Muscle layer of colon (tissue), 2 donors: ENCODE measurements at regions not wholly inside any gene's neighbourhood (a gene's known extent, or its start where the extent isn't known, plus 50 kb on each side); places are given as distances from the start of the nearest gene placed in this dataset.
A peak's percentile ranks its signal among the peaks of the same experiment; 100 is the strongest.
"Not testable (repeated sequence)": the region's sequence is repeated elsewhere in the genome, so short reads cannot be mapped to it uniquely, and the experiment has no call there.

Experiments used
- H3K27ac ChIP-seq: one replicate; pipeline ENCODE4 v1.7.0; 2013; ENCODE audit warnings: low read depth, mild to moderate bottlenecking, low read length, moderate library complexity
- H3K27me3 ChIP-seq, 2 donors: one replicate each; pipeline ENCODE4 v1.7.0; 2013; ENCODE audit warnings: low read length in 2 of 2, mild to moderate bottlenecking in 2 of 2; ENCODE audit not compliant: insufficient read depth in 2 of 2, control insufficient read depth in 1 of 2
- H3K36me3 ChIP-seq: one replicate; pipeline ENCODE4 v1.7.0; 2013; ENCODE audit warnings: mild to moderate bottlenecking, low read length; ENCODE audit not compliant: insufficient read depth
- H3K4me1 ChIP-seq: one replicate; pipeline ENCODE4 v1.7.0; 2013; ENCODE audit warnings: mild to moderate bottlenecking, low read length; ENCODE audit not compliant: insufficient read depth
- H3K4me3 ChIP-seq, 2 donors: one replicate each; pipeline ENCODE4 v1.7.0; 2013; ENCODE audit warnings: low read length in 2 of 2, low read depth in 1 of 2, mild to moderate bottlenecking in 1 of 2, moderate library complexity in 1 of 2
- H3K9ac ChIP-seq: one replicate; pipeline ENCODE4 v1.7.0; 2013; ENCODE audit warnings: low read length
- H3K9me3 ChIP-seq: one replicate; pipeline ENCODE4 v1.7.0; 2013; ENCODE audit warnings: mild to moderate bottlenecking, low read length
- donor health status: abdominal sarcoma.
- donor health status: Adenocarcinoma of cecum.

GRCh38 chr18:8989855-8990254 lies 112.6 kb upstream of the NDUFV2 start:
- H3K36me3 ChIP-seq: no peaks in the 10 kb centered on the region
- H3K4me3 ChIP-seq: no peak overlapping the region
- no peak overlapping the region for H3K9ac ChIP-seq
- peaks cover 47% of the 10 kb centered on the region for H3K4me1 ChIP-seq
- no peak overlapping the region for H3K27ac ChIP-seq
- no peaks in the 10 kb centered on the region for H3K9me3 ChIP-seq
- no peaks in the 10 kb centered on the region for H3K27me3 ChIP-seq

DNA sequence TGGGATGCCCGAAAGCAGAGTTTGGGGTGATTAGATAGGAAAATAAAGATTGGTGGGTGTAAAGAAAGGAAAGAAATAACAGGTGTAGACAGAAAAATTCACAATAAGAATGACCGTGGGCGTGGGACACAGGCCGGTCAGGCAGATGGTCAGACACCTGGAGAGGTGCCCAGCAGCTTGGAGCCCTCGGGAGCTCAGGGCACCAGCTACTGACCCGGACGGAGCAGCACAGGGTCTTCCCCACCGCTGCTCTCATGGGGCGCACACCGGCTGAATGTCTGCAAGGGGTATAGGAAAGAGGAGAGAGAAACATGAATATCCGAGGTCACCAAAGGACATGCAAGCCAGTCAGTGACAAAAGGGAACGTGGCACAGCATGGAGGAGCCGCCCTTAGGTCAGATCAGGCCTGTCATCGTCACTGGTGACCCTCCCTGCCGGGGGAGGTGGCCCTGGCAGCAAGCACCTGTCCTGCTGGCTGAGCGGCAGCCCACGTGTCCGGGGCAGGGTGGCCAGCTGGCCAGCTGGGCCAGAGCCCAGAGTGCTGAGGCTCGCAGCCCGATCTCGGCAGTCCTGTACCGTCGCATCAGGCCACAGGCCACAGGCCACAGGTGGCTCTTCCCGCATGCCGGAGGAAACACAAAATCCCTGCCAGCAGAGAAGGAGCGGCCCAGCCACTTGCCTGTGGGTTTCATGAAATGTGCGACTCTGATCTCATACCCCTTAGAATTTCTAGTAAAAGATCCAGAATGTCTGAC lies 112.0 kb upstream of the NDUFV2 start:
- Histone ChIP-seq H3K9ac (no peak overlapping the region), H3K27ac (peak overlapping the region; percentile 44), H3K9me3 (no peaks in the 10 kb centered on the region), H3K4me3 (peak overlapping the region in 1 of 2 donors; percentile 3), H3K36me3 (no peaks in the 10 kb centered on the region), H3K4me1 (peaks cover 44% of the 10 kb centered on the region), H3K27me3 (no peaks in the 10 kb centered on the region)

DNA sequence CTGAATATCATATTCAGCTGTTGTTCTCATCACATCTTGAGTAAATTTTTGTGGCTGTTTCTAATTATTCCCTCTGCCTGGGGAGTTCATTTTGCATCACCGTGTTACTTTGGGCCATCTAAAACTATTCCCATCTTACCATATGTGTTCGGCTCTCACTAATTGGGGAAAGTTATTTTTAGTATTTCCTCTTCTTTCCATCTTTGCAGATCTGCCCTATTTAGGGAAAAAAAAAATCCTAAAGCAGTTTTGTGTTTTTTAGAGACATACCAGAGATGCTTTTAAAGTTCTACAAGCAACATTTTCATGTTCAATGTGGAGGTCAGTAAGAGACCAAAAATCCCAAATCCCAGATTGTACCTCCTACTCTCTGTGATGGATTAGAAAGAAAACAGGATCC lies 111.3 kb upstream of the NDUFV2 start:
- Histone ChIP-seq H3K27me3 (no peaks in the 10 kb centered on the region), H3K9me3 (no peaks in the 10 kb centered on the region), H3K9ac (no peak overlapping the region), H3K36me3 (no peaks in the 10 kb centered on the region), H3K27ac (no peak overlapping the region), H3K4me3 (no peak overlapping the region), H3K4me1 (peaks cover 37% of the 10 kb centered on the region)

- not testable (repeated sequence) for H3K9ac ChIP-seq, H3K9me3 ChIP-seq, H3K27me3 ChIP-seq, H3K27ac ChIP-seq, H3K4me3 ChIP-seq, H3K36me3 ChIP-seq
- H3K4me1 ChIP-seq: peaks cover 25% of the 10 kb centered on the region
These were observed 110.0 kb upstream of the NDUFV2 start for GRCh38 chr18:8992500-8992899.

DNA sequence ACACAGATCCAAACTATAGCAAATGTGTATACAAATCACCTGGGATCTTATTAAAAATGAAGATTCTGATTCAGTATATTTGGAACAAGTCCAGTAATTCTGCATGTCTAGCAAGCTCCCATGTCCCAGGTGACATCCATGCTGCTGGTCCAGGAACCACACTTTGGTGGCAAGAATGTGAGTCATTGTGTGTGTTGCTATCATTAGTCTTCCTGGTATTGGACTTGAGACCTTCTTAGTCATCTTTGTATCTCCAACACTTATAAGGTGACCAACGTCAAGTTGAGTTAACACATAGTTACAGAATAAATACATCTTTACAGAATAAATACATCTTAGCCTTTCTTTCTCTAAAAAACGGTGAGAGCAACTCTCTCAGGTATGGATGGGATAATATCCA lies 107.9 kb upstream of the NDUFV2 start:
- H3K9me3 ChIP-seq: no peaks in the 10 kb centered on the region
- no peak overlapping the region for H3K9ac ChIP-seq
- no peaks in the 10 kb centered on the region for H3K27me3 ChIP-seq
- H3K4me3 ChIP-seq: no peak overlapping the region
- H3K27ac ChIP-seq: no peak overlapping the region
- peaks cover 9% of the 10 kb centered on the region for H3K36me3 ChIP-seq
- peaks cover 27% of the 10 kb centered on the region for H3K4me1 ChIP-seq

GRCh38 chr18:8995096-8995495 lies 107.4 kb upstream of the NDUFV2 start:
- Histone ChIP-seq H3K27me3 (no peaks in the 10 kb centered on the region), H3K4me3 (no peak overlapping the region), H3K27ac (no peak overlapping the region), H3K9ac (no peak overlapping the region), H3K36me3 (peaks cover 9% of the 10 kb centered on the region), H3K9me3 (no peaks in the 10 kb centered on the region), H3K4me1 (peaks cover 32% of the 10 kb centered on the region)

- no peaks in the 10 kb centered on the region for H3K9me3 ChIP-seq
- H3K36me3 ChIP-seq: peaks cover 9% of the 10 kb centered on the region
- H3K27me3 ChIP-seq: no peaks in the 10 kb centered on the region
- H3K9ac ChIP-seq: no peak overlapping the region
- no peak overlapping the region for H3K4me3 ChIP-seq
- no peak overlapping the region for H3K27ac ChIP-seq
- H3K4me1 ChIP-seq: peaks cover 35% of the 10 kb centered on the region
These were observed 105.6 kb upstream of the NDUFV2 start for GRCh38 chr18:8996771-8997432.

DNA sequence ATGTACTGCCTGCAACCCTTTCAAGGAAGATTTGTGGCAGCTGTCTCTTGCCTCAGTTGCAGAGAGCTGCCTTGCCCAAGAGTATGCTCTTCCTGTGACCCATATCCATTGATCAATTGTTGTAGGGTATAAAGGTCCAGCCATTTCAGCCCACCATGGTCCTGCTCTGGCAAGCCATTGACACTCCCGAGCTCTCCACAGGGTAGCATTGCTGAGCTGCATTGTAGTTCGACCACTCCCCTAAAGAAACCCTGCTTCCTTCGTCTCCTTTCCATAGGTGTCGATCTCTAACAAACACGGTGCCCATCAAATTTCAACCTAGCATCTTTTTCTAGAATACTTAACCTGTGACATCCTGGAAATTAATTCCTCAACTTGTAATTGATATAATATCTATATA lies 104.9 kb upstream of the NDUFV2 start:
- H3K36me3 ChIP-seq: peaks cover 9% of the 10 kb centered on the region
- H3K27me3 ChIP-seq: no peaks in the 10 kb centered on the region
- peaks cover 35% of the 10 kb centered on the region for H3K4me1 ChIP-seq
- H3K9ac ChIP-seq: no peak overlapping the region
- H3K4me3 ChIP-seq: no peak overlapping the region
- no peak overlapping the region for H3K27ac ChIP-seq
- no peaks in the 10 kb centered on the region for H3K9me3 ChIP-seq

DNA sequence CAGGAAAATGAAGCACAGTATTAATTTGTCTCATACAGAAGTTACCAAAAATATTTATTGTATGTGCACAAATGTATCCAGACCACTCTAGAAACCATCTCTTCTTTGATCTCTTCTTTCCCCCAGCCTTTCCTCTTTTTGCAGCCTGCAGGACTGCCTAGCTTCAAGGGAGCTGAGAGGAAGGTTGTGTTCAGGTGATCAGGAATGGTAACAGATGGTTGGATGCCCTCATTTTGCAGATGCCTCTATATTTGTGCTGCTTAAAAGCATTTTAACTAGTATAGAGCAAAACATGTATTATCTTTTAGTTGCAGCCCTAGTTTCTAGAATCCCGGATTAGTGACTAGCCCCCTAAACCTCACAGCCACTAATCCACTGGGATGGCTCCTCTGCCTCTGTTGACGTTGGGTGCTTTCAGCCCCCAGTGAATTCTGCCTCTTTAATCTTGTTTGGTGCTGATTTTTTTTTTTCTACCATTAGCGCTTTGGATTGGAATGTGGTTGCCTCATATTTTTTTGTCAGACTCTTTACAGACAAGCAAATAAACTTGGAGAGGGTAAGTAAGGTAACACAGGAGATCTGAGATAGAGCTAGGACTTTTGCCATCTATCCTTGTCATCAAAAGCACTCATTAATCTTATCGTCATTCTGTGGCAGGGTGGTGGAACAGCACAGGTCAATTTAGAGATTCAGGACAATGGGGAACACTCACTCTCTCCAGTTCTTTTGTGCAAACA lies 103.8 kb upstream of the NDUFV2 start:
- Histone ChIP-seq H3K27ac (peak overlapping the region; percentile 27), H3K27me3 (no peaks in the 10 kb centered on the region), H3K9ac (no peak overlapping the region), H3K4me3 (no peak overlapping the region), H3K4me1 (peaks cover 35% of the 10 kb centered on the region), H3K9me3 (no peaks in the 10 kb centered on the region), H3K36me3 (peaks cover 9% of the 10 kb centered on the region)

DNA sequence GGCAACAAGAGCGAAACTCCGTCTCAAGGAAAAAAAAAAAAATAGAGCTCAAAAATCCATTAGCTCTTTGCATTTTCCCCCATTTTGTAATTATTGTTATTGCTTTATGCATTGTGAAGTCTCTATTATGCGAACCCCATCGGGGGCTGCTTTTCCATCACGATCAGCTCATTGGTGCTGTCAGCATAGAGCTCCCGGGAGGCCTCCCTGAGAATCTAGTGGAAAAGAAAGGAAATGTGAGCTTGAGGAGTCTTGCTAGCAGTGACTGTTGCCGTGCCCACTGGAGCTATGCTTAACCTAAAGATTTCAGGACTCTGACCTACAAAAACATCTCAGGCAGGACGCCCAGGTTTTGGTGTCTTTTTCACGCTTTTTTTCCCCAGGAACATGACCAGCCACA lies 102.6 kb upstream of the NDUFV2 start:
- H3K4me1 ChIP-seq: peaks cover 35% of the 10 kb centered on the region

DNA sequence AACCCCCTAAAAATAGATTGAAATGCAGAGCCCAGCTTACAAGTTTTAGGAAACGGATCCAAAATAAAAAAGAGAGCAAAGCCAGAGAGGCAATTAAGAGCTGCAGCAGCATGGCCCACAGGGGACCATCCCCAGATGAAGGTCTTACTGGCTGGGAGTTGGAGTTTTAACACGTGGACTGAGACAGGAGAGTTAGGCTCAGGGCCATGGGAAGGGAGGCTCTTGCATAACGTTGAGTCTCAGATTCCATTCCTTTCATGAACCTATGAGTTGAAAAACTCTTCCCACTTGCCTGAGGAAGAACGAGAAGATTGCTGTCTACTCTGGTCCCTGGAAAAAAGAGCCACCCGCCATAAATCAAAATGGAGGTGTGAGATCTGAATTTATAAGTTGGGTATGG lies 101.8 kb upstream of the NDUFV2 start:
- H3K4me1 ChIP-seq: peaks cover 35% of the 10 kb centered on the region
- H3K27me3 ChIP-seq: no peaks in the 10 kb centered on the region
- no peak overlapping the region for H3K4me3 ChIP-seq
- H3K27ac ChIP-seq: peak overlapping the region; percentile 47
- no peak overlapping the region for H3K9ac ChIP-seq
- H3K9me3 ChIP-seq: no peaks in the 10 kb centered on the region
- H3K36me3 ChIP-seq: peaks cover 9% of the 10 kb centered on the region

More for the DNA sequence above, 102.6 kb upstream of the NDUFV2 start:
- Histone ChIP-seq H3K4me3 (no peak overlapping the region), H3K27me3 (no peaks in the 10 kb centered on the region), H3K9me3 (no peaks in the 10 kb centered on the region), H3K36me3 (peaks cover 9% of the 10 kb centered on the region), H3K27ac (peak overlapping the region; percentile 47), H3K9ac (no peak overlapping the region)
